ENCODE measurements at regions not wholly inside any gene's neighbourhood (a gene's known extent, or its start where the extent isn't known, plus 50 kb on each side); places are given as distances from the start of the nearest gene placed in this dataset.

- TF ChIP-seq REST (IDR thresholded peaks at IDR 0.05; ENCODE audit: insufficient read depth in 1 of 2, low read depth in 2 of 2, low read length in 1 of 2) (no peak), POLR2AphosphoS5 (IDR thresholded peaks at IDR 0.05; ENCODE audit: low read depth, low read length) (no peak)
- TF ChIP-seq, protein P1, sequence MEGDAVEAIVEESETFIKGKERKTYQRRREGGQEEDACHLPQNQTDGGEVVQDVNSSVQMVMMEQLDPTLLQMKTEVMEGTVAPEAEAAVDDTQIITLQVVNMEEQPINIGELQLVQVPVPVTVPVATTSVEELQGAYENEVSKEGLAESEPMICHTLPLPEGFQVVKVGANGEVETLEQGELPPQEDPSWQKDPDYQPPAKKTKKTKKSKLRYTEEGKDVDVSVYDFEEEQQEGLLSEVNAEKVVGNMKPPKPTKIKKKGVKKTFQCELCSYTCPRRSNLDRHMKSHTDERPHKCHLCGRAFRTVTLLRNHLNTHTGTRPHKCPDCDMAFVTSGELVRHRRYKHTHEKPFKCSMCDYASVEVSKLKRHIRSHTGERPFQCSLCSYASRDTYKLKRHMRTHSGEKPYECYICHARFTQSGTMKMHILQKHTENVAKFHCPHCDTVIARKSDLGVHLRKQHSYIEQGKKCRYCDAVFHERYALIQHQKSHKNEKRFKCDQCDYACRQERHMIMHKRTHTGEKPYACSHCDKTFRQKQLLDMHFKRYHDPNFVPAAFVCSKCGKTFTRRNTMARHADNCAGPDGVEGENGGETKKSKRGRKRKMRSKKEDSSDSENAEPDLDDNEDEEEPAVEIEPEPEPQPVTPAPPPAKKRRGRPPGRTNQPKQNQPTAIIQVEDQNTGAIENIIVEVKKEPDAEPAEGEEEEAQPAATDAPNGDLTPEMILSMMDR (IDR thresholded peaks at IDR 0.05): no peak
Observed at GRCh38 chr1:226475142-226475511, 67.2 kb upstream of the PARP1 start.

Data from Panc1 (cell line).